Hindlimb muscle (tissue), 1 donor: ENCODE measurements at regions not wholly inside any gene's neighbourhood (a gene's known extent, or its start where the extent isn't known, plus 50 kb on each side); places are given as distances from the start of the nearest gene placed in this dataset.

Source experiments
- DNase-seq: peaks from one replicate; pipeline ENCODE4 v3.0.0-alpha.2; 2013

GRCh38 chr2:41867553-41867952, 180.3 kb upstream of the PKDCC start:
- no peak for DNase-seq

DNA sequence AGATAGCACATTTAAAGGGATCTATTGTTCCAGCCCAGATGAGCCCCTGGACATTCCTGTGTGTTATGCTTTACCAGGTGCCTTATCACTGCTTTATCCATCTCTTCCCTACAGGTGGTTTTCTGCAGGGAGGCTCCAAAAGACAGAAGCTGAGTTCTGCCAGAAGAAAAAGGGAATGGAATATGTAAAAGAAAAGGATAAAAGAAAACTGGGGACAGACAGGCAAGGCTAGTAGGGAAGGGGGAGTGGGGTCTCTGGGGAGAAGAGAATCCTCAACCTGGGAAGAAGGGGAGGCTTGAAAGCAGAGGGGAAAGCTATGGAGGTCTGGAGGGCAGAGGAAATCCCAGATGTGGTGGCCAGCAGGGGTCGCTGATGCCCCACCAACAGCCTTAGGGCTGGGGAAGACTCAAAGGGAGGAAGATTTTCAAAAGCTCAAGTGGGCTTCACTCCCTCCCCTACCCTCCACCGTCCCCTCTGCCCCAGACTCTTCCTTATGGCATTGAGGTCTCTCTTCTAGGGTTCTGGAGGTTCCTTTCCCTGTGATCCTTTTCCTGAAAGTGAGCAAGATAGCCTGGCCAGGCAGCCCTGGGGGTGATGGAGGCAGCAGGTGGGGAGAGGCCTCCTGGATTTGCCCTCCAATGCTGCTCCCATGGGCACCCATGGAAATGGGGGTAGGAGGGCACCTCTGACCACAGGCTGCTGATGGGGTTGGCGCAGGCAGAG, 178.1 kb upstream of the PKDCC start:
- DNase-seq: peak; percentile 81

- no peak for DNase-seq
These were observed 177.6 kb upstream of the PKDCC start for GRCh38 chr2:41870265-41870585.

GRCh38 chr2:41871080-41871479, 176.7 kb upstream of the PKDCC start:
- no peak for DNase-seq

- no peak for DNase-seq
These were observed 175.2 kb upstream of the PKDCC start for GRCh38 chr2:41872646-41873045.

GRCh38 chr2:41873102-41874031, 174.5 kb upstream of the PKDCC start:
- DNase-seq: no peak

DNA sequence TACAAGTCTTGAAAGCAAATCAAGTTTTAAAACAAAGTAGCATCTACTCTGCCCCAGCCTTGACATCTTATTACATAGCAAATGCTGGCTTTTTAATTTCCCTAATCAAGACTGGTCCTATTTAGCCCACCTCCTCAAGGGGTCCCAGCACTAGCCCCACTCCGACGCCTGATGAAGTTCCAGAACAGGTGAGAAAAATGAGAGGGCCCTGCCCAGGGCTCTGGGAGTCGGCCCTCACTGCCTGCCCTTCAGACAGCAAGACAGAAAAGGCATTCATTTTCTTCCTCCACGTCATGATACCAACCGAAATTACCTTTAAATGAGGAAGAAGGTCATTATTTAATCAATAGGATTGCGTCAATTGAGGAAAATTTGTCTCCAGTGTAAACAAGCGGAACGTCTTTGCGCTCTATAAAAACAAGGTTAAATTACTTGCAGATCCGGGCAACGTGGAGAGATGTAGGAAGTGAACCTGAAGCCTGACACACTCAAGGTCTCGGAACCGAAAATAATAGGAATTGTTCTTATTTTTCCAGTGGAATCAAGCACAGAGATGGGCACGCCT, 170.6 kb upstream of the PKDCC start:
- no peak for DNase-seq

- no peak for DNase-seq
These were observed 169.8 kb upstream of the PKDCC start for GRCh38 chr2:41878056-41878455.

DNA sequence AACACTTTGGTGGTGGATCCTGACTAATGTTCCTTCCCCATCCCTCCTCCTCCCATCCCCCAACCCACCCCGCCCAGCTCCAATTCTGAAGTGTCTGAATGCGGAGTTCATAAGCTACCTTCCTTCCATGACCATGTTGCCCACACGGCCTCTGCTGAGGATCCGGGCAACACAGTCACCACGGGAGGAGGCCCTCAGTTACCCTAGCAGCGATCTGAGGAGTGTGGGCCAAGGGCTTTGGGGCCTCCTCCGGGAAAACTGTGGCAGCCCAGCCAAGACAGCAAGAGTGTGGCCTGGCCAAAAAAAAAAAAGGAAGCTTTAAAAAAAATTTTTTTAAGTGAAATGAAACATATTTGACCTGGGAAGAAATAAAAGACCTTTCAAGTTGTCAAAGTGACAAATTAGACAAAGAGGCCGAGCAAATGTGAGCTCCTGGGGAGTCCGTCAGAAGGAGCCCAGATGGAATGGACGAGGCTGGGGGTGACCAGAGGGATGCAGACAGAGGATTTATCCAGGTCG, 169.0 kb upstream of the PKDCC start:
- no peak for DNase-seq

DNA sequence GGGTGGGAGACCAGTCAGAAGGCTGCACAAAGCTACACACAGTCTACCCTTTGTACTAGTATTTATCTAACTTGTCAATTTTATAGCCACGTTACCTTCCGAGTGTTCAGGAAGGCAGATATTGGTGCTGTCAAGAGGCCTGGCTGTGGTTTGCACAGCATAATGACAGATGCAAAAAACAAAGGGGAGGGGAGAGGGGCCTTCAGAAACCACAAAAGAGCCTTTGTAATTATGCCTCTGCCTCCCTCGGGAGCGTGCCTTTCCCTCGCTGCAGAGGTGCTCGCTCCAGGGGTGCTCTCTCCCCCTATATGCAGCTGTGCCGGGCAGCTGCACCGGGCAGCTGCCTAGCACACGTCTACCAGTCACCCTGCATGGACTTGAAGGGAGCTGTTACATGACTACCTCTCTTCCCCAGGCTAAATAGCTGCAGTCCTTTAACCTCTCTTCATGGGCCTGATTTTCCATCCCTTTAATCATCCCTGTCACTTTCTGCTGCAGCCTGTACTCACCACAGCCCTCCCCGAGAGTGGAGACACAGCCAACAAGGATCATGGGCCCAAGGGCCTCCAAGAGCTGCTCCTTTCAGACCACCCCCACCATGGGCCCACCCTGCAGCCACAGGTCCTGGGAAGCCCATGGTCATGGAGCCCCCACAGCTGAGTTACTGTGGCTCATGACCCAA, 168.4 kb upstream of the PKDCC start:
- no peak for DNase-seq

- no peak for DNase-seq
These were observed 167.1 kb upstream of the PKDCC start for GRCh38 chr2:41880561-41881243.

- DNase-seq: no peak
These were observed 166.6 kb upstream of the PKDCC start for GRCh38 chr2:41881249-41881648.

DNA sequence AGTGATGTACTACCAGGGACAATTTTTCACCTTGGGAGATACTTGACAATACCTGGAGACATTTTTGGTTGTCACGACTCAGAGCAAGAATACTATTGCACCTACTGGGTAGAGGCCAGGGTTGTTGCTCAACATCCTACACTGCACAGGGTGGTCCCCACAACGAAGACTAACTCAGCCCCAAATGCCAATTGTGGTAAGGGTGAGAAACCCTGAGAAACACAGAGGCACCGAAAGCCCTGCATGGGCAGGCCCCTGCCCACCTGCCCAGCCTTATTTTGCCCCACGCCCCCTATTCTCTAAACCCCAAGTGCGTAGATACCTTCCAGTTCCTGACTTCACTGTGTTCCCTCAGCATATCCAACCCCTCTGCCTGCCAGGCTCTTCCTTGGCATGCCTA, 163.1 kb upstream of the PKDCC start:
- DNase-seq: no peak

DNA sequence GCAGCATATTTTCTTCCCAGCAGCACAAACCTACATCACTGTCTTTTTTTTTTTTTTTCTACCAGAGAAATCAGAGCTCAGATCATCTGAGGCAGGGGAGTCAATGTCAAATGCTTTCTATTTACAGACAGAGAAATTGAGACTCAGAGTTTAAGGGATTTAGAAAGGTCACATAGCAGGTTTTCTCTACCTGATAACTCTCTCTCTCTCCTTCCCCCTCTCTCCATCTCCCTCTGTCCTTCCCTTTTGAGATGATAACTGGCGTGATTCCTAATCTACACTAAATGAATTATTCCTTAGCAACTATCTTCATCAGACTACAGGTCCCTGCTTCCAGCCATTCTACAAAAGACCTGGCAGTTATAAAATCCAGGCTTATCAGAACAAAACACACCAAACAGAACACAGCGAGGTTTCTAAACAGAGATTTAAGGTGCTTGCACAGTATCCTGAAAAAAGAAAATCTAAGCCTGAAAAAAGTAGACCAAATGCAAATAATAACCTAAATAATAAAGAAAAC, 161.6 kb upstream of the PKDCC start:
- DNase-seq: no peak

DNA sequence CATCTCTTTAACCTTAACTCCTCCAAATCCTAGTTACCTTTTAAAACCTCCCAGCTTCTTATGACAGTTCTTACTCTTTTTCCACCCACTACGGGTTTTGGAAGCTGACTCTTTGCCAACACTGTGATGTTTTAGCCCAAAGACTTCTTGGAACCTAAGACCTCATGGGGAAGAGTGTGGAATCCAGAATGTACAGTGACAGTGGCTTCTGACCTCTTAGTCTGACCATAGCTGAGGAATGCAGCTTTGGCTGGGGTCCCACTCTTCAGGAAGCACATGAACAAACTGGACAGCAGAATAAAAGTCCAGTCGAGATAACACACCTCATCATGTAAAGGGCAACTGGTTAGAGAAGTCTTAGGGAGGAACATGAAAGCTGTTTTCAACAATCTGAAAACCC, 161.1 kb upstream of the PKDCC start:
- no peak for DNase-seq

- no peak for DNase-seq
These were observed 157.5 kb upstream of the PKDCC start for GRCh38 chr2:41890341-41890740.

GRCh38 chr2:41892476-41892875, 155.3 kb upstream of the PKDCC start:
- DNase-seq: no peak

DNA sequence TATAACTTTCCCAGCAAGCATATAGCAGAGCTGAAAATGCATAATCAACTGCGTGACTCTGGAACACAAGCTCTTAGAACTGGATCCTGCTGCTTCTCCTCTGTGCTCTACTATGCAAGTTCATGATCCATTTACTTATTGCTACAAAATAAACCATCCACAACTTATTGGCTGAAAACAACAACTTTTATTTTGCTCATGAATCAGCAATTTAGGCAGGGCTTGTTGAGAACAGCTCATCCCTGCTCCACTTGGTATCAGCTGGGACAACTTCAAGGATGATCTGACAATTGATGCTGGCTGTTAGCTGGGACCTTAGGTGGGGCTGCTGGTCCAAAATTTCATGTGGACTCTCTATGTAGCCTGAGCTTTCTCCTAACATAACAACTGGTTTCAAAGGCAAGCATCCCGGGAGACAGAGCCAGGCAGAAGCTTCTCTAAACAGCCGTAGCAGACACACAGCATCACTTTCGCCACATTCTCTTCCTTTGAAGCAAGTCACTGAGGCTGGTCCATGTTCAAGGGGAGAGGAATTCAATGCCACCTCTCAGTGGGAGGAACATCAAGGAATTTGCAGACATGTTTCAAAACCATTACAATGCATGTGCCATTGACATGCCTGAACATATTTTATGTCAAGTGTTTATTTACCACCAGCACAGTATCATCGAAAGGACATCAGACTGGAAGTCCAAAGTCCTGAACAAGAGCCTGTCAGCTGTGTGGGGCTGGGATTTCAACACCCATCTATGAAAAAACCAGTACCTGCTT, 153.1 kb upstream of the PKDCC start:
- no peak for DNase-seq

DNA sequence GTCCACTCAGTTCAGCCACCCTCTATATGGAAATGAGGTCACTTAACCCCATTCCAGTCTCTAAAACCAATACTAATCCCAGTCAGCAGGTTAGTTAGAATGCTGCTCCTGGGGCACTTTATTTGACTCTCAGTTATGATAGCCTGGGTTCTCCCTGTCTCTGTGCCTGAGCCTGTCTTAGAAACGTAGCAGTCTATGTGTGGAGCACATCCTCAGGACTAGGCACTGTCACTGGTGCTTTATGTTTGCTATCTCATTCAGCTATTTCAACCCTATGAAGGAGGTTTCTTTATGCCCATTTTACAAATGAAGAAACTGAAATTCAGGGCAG, 152.5 kb upstream of the PKDCC start:
- DNase-seq: no peak

DNA sequence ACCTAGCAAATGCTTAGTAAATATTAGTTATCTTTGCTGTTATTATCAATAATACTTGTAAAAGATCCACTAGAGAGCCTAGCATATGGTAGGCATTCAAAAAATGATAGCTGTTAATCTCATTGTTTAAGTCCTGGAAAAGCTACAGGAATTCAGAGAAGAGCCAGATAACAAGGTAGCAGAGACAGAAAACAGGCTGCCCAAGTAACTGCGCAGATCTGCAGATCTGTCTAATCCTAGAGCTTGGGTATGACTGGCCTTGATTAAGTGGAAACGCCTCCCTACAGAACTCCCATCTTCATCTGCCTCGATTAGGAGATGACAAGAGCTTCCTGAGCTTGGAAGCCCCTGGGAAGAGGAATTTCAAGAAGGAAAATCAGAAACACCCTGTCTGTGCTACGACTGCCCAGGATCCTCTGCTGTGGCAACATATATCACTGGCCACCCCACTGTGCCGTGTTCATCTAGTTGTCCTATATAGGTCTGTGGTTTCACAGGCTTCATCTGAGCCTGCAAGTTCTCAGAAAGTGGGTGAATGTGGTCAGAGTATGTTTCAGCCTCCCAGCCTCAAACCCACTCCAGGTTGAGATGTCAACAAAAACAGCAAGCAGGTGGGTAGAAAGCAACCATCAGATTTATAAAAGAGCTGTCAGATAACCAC, 151.5 kb upstream of the PKDCC start:
- no peak for DNase-seq

DNA sequence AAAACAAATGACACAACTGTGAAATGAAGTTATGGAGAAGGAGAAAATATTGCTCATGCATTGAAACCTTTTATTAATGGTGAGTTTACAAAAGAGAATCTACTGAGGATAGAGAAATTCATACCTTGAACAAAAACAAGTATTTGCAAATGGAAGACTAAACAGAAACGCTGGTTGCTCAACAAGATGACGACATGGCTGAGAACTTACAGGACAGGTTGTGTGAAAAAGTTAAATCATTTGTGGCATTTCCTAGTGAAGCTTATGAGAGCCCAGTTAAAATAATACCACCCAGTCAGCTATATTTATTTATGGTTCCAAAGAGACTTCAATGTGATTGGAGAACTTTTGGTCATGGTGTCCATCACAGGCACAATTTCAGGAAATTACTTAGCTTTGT, 148.6 kb upstream of the PKDCC start:
- DNase-seq: no peak
